ENCODE measurements at regions not wholly inside any gene's neighbourhood (a gene's known extent, or its start where the extent isn't known, plus 50 kb on each side); places are given as distances from the start of the nearest gene placed in this dataset.
"Not testable (repeated sequence)": the region's sequence is repeated elsewhere in the genome, so short reads cannot be mapped to it uniquely, and the experiment has no call there.

- no peak for DNase-seq
Observed at GRCh38 chr7:93048136-93048930, 69.4 kb downstream of the SAMD9 start.

DNA sequence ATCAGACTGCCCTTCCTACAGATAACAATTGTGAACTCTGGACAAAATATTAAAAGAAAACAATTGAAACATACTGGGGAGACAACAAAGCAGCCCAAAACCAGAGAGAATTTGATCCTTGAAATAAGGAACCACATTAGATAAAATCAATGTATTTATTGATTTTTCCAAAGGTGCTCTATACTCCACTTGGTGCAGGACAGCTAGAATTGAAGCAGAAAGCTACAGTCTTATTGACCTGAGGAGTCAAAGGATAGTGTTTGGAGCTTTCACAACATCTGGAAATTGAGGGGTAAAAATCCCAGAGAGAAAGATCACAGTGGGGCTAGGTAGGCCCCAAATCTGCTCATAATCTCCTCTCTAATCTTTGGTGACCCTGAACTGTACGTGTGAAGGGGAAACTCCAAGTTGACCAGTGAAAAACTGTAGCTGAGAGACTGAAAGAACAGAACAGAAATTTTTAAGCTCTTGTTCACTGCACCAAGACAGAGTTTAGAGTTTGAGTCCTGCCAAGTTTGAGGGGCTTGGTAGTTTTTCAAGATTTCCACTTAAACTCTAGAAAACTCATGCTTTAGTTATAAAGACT is 70.2 kb downstream of the SAMD9 start:
- no peak for DNase-seq

DNA sequence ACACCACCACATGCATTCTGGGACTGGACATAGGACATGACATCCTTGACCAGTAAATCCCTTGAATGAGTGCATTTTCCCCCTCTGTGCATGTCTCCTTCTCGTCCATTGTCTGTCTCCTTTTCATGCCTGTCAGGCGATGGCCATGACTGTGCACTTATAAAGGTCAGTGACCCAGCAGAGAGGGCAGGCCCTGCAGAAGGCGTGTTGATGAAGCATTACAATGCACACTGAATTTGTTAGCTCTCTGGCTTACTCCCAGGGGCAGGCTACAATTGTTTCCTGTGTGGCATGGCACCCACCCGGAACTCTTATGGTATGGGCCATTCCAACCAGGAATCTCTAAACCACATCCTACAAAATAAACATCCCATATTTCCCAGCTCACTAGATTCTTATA is 71.1 kb downstream of the SAMD9 start:
- no peak for DNase-seq

DNA sequence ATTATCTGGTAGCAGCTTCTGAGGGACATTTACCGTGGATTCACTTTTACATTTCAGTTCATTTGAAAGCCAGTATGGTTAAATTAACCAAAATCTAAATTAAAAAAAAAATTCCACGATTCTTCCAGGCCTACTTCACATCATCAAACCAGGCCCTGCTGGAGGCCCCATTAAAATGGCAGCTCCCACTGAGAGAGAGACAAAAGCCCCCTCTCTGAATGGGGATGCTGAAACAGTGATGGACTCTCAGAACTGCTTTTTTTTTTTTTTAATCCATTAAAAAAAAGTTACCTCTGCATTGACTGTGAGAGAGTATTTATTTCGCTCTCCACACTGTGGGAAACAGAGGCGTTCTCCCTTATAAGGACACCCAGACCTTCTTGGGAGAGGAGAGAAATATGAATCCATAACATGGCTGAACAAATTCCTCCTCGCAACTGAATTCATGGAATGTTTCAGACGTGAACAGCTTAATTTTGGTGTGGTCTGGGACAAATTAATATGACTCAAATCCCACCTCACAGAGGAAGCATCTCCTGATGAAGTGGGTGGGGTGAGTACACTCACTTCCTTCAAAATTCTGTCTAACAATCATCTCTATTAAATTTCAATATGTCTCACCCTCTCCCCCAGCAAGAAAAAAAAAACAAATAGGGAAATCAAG is 73.5 kb downstream of the SAMD9 start:
- no peak for DNase-seq

GRCh38 chr7:93043385-93043985 is 74.3 kb downstream of the SAMD9 start:
- DNase-seq, result no peak

DNA sequence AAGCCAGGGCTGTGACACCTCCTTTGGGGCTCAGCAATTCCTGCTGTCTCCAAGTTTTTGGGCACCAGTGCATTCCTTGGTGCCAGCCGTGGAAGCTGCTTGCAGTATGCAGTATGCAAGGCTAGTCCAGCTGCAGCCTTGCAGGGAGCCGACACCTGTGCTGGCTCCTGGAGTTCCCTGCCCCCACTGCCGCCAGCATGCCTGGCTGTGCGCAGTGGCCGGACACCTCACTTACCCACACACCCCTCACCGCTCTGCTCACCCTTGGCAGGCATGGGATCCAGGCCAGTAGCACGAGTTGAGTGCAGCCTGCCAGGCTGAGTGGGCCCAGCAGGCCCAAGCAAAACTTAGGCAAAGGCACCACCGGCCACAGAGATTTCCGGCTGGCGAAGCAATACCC is 77.4 kb downstream of the SAMD9 start:
- no peak for DNase-seq

DNA sequence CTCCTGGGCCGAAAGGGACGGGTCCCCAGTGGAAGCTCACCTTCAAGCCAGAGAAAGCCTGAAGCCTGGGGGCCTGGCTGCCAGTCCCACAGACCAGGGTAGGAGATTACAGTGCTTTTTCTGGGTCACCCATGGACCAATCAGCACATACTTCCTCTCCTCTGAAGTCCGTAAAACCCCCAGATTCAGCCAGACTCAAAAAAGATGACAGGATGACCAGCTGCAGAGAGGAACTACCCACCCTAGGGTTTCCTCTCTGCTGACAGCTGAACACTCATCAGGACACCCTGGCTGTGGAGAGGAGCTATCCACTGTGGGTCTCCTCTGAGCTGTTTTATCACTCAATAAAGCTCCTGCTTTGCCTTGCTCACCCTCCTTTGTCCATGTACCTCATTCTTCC is 78.0 kb downstream of the SAMD9 start:
- no peak for DNase-seq

DNA sequence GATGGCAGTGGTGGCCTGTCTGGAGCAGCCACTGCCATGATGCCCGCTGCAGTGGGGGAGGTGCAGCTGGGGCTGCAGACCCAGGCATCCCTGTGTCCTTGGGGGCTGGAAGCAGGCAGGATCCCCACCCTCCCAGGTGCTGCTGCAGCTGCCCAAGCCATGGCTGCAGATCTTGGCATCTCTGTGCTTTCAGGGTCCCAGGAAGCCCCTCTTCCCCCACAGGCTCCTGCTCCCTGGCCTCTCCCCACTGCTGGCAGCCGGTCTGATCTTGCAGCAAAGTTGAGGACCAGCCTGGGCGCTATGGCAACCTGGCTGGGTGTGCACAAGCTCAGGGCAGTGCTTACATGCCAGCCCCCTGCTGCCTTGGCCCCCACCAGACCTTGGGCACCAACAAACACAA is 78.5 kb downstream of the SAMD9 start:
- no peak for DNase-seq

DNA sequence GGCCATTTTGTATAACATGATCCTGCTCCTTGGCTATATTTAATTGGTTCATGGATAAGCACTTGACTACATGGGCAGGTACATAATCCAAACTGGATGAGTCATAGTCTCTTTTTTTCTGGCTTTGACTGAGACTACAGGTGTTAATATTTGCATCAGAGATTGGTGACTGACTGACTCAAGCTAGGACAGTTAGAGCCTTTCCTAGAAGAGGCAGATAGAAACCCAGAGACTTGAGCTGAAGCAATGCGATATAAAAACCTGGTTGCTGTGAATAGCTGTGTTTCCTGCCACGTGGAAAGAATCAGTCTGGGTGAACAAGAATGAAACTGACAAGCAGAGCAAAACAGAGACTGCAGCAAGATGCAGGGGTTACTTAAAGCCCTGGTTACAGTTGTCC is 81.0 kb downstream of the SAMD9 start:
- no peak for DNase-seq

- no peak for DNase-seq
Observed at GRCh38 chr7:93036149-93036640, 81.6 kb downstream of the SAMD9 start.

- no peak for DNase-seq
Observed at GRCh38 chr7:93031795-93032194, 86.0 kb downstream of the SAMD9 start.

GRCh38 chr7:93030605-93031225 is 87.1 kb downstream of the SAMD9 start:
- no peak for DNase-seq

DNA sequence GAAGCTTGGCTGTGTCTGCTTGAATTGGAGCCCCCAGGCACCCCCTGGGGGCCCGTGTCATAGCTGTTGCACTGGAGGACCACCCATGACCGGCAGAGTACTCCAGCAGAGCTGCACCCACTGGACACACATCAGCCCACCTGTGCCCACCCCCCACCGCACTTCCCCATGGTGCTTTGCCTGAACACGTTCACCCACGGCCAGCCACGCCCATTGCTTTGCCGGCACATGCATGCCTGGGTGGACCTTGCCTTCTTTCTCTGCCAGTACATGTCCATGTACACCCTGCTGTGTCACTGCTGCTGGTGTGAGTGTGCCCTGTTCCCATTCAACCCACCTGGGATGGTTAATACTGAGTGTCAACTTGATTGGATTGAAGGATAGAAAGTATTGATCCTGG is 88.7 kb downstream of the SAMD9 start:
- DNase-seq, result no peak

DNA sequence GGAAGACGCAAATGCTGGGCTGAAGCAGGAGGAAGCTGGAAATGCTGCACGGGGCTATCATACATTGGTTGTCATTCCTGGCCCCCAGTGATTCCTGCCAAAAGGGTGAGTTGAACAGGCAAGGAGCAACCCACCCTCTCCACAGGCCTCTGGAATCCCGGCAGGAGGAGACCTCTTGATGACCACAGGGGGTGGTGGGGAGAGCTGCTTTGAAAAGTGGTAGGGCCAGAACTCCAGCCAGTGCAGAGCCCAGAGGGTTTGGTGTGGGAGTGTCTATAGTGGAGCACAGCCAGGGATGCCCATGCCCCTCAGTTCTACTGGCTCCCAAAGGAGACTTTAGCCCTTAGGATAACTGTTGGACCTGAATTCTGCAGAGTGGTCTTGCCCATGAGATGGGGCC is 89.2 kb downstream of the SAMD9 start:
- no peak for DNase-seq

DNA sequence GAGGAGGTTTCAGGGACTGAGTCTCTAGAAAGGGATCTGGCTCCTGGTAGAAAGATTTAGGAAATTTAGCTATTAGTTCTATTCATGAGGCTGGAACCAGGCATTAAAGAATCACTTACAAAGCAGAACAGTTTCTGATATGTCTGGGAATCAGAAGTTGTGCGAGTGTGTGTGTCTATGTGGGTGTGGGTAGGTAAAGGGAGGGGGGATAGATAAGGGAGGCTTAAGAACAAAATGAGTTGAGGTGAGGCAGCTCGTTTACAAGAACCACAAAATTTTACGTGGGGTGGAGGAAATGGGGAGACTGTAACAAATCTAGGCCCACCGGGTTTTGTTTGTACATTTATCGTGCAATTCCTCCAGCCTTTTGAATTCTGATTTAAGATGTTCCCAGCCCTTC is 90.7 kb downstream of the SAMD9 start:
- DNase-seq, result no peak

GRCh38 chr7:93026425-93026824 is 91.4 kb downstream of the SAMD9 start:
- no peak for DNase-seq

- DNase-seq, result no peak
Observed at GRCh38 chr7:93025389-93025788, 92.4 kb downstream of the SAMD9 start.

- DNase-seq, result not testable (repeated sequence)
Observed at GRCh38 chr7:93022931-93023478, 94.8 kb downstream of the SAMD9 start.

GRCh38 chr7:93021748-93022147 is 96.0 kb downstream of the SAMD9 start:
- DNase-seq, result no peak

DNA sequence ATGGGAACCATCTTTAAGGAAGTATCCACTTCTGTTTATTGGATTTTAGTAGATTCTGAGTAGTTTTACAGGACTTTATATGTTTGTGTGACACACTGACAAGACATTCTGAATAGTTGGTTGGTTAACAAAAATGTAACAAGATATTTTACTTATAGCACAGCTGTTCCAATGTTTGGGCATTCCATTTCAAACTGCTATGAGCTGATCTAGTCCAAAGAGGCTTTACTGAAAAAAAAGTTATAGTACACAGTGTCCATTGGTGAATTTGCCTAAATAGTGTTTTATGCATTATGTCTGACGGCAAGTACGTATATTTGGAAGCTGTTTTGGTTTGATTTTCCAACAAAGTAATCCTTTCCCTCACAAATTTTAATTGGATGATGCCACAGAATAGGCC is 99.1 kb downstream of the SAMD9 start:
- no peak for DNase-seq

DNA sequence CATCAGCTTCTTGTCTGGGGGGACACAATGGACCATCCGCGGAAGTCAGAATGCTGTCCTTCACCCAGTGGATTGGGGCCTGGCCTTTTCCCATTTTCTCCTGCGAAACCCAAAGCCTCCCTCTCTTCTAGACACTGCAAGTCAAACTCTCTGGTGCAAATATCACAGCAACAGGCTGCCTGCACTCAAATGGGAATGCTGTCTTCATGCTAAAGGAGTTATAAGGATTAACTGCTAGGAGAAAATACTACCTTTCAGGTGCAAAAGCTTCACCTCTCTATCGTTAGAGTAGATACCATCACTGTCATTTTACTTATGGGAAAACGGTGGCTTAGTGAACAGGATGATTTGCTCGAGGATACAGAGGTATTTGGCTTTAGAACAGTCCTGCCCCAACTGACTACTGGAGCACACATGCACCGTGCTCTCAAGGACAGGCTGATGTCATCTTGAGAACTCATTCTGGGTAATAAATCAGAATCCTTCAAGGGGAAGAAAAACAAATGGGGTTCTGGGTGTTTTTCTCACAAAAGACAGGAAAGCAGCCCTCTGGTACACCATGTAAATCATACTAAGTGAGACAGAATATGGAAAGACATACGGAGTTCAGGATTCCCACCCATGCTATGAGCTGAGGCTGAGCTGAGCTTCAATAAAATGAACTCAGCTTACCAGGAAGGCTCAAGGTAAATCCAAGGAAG is 100.9 kb downstream of the SAMD9 start:
- DNase-seq, result no peak

- DNase-seq, result no peak
Observed at GRCh38 chr7:93015779-93016481, 101.8 kb downstream of the SAMD9 start.
